ENCODE measurements at regions not wholly inside any gene's neighbourhood (a gene's known extent, or its start where the extent isn't known, plus 50 kb on each side); places are given as distances from the start of the nearest gene placed in this dataset.
A peak's percentile ranks its signal among the peaks of the same experiment; 100 is the strongest.

DNA sequence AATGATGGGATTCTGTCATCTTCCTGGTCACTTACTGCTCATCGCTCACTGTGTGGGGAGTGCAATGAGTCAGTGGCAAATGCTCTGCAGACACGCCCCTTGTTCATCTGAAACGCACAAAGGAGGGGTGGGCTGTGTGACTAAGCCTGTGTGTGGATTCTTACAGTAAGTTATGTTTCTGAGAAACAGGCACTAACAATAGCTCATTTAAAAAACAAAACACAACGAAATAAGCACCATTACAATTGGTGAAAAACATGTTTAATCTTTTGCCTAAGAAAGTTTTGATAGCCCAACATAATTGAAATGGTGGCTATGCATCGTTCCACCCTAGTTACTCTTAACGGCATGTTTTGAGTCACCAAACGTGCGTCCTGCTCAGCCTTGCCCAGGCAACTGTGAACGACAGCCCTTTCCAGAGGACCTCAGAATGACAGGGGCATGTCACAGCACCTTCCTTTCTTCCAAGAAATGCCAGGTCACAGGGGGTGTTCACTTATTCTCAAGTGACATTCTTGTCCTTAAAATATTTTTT lies 118.4 kb upstream of the SGK1 start:
- no peaks in the 10 kb centered on the region for H3K36me3 ChIP-seq
- WGBS, 2 donors (ENCODE audit: low coverage in 1 of 2) = 43 to 48% methylated on average over 4 to 9 of the region's 9 CpGs
- TF ChIP-seq, protein P1, sequence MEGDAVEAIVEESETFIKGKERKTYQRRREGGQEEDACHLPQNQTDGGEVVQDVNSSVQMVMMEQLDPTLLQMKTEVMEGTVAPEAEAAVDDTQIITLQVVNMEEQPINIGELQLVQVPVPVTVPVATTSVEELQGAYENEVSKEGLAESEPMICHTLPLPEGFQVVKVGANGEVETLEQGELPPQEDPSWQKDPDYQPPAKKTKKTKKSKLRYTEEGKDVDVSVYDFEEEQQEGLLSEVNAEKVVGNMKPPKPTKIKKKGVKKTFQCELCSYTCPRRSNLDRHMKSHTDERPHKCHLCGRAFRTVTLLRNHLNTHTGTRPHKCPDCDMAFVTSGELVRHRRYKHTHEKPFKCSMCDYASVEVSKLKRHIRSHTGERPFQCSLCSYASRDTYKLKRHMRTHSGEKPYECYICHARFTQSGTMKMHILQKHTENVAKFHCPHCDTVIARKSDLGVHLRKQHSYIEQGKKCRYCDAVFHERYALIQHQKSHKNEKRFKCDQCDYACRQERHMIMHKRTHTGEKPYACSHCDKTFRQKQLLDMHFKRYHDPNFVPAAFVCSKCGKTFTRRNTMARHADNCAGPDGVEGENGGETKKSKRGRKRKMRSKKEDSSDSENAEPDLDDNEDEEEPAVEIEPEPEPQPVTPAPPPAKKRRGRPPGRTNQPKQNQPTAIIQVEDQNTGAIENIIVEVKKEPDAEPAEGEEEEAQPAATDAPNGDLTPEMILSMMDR (IDR thresholded peaks at IDR 0.05) = no peak
- TF ChIP-seq POLR2A (IDR thresholded peaks at IDR 0.05) = no peak
- no peak for TF ChIP-seq EP300 (IDR thresholded peaks at IDR 0.05; ENCODE audit: low read depth)
- no peak for TF ChIP-seq POLR2AphosphoS5 (IDR thresholded peaks at IDR 0.05)
- no peak overlapping the region for H3K27ac ChIP-seq
- H3K4me3 ChIP-seq = peak overlapping the region in 1 of 4 donors; percentile 9
- no peaks in the 10 kb centered on the region for H3K27me3 ChIP-seq
- H3K9me3 ChIP-seq = no peaks in the 10 kb centered on the region
- intact Hi-C loops (cut with DNase I; ENCODE audit: low total_unique reads) = no loop called here
- DNase-seq = peak; percentile 24
- peaks cover 0 to 4% (median 2%) of the 10 kb centered on the region in 4 donors for H3K4me1 ChIP-seq
- in situ Hi-C loops (cut with MboI; ENCODE audit: low pct_ligation_motif_present in 1 of 4, low pct_unique_long_range_greater_than_20kb in 1 of 4, low sequenced_read_pairs in 3 of 4) = no loop called here

DNA sequence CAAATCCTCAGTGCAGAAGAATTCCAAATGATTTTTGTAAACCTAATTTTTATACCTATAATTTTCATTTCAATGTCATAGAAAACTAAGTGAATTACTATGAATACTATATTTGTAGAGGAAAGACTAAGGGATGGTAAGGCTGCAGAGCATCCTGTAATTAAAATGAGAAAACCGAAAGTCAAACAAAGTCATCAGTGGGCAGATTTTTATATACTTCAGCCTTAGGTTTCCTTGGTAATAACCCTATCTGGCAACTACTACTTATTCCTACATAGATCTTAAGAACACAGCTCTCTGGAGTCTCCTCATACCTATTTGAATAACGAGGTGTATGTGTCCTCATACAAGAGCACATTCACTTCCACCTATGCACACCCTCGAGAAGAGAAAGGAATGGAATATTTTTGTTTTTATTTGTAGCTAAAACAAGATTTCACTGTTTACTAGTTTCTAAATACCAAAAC lies 117.9 kb upstream of the SGK1 start:
- intact Hi-C loops (cut with DNase I; ENCODE audit: low total_unique reads) = no loop called here
- in situ Hi-C loops (cut with MboI; ENCODE audit: low pct_ligation_motif_present in 1 of 4, low pct_unique_long_range_greater_than_20kb in 1 of 4, low sequenced_read_pairs in 3 of 4) = no loop called here
- 39 to 61% methylated on average over 3 of the region's 3 CpGs for WGBS, 2 donors (ENCODE audit: low coverage in 1 of 2)
- Histone ChIP-seq H3K4me3 (no peak overlapping the region), H3K27me3 (no peaks in the 10 kb centered on the region), H3K27ac (no peak overlapping the region), H3K4me1 (peaks cover 0 to 4% (median 2%) of the 10 kb centered on the region in 4 donors), H3K36me3 (no peaks in the 10 kb centered on the region), H3K9me3 (no peaks in the 10 kb centered on the region)
- DNase-seq = no peak
- TF ChIP-seq POLR2A (IDR thresholded peaks at IDR 0.05) = no peak
- TF ChIP-seq, protein P1 (IDR thresholded peaks at IDR 0.05) = no peak
- no peak for TF ChIP-seq POLR2AphosphoS5 (IDR thresholded peaks at IDR 0.05)
- TF ChIP-seq EP300 (IDR thresholded peaks at IDR 0.05; ENCODE audit: low read depth) = no peak

DNA sequence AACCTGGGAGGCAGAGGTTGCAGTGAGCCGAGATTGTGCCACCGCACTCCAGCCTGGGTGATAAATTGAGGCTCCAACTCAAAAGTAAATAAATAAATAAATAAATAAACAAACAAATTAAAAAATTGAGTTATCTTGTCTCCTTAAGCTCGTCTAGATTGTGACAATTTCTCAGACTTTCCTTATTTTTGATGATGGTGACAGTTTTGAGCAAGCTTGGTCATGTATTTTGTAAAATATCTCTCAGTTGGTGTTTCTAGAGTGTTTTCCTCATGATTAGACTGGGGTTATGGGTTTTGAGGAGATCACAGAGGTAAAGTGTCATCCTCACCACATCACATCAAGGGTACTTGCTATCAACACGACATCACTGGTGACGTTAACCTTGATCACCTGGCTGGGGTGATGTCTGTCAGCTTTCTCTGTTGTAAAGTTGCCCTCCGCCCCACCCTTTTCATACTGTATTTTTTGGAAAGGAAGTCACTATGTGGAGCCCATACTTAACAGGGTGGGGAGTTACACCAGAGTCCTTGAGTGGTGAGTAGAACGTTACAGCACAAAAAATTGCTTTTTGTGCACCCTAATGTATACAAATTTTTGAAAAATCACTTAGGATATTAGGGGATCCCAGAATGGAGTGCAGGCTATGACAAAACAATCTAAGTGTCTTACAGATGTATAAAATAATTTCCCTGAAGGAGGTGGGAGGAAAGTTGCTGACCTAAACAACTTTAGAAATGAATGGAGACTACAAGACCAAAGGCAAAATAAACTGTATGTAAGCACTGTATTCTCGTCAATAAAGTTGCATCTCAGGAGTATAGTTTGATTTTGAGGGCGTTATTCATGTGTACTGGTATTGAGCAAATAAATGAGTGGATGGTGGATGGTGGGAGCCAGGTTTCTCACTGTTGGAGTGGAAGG lies 116.4 kb upstream of the SGK1 start:
- H3K9me3 ChIP-seq = no peaks in the 10 kb centered on the region
- H3K36me3 ChIP-seq = no peaks in the 10 kb centered on the region
- no peak overlapping the region for H3K4me3 ChIP-seq
- no peaks in the 10 kb centered on the region for H3K27me3 ChIP-seq
- intact Hi-C loops (cut with DNase I; ENCODE audit: low total_unique reads) = no loop called here
- H3K27ac ChIP-seq = no peak overlapping the region
- H3K4me1 ChIP-seq = peaks cover 0 to 4% (median 2%) of the 10 kb centered on the region in 4 donors
- TF ChIP-seq, protein P1 (IDR thresholded peaks at IDR 0.05) = no peak
- TF ChIP-seq POLR2AphosphoS5 (IDR thresholded peaks at IDR 0.05) = no peak
- in situ Hi-C loops (cut with MboI; ENCODE audit: low pct_ligation_motif_present in 1 of 4, low pct_unique_long_range_greater_than_20kb in 1 of 4, low sequenced_read_pairs in 3 of 4) = no loop called here
- 87 to 91% methylated on average over 5 to 9 of the region's 9 CpGs for WGBS, 2 donors (ENCODE audit: low coverage in 1 of 2)
- DNase-seq = no peak

DNA sequence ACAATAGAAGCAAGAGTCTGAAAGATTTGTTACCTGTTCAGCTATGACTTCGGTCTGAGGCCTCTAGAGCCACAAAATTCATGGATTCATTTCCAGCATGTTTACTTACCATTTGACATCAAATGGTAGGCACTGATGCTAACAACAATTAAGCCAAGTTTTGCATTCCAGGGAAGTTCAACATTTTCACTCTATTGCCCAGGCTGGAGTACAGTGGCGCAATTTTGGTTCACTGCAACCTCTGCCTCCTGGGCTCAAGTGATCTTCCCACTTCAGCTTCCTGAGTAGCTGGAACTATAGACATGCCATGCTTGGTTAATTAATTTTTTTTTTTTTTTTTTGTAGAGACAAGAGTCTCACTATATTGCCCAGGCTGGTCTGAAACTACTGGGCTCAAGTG lies 114.1 kb upstream of the SGK1 start:
- intact Hi-C loops (cut with DNase I; ENCODE audit: low total_unique reads) (no loop called here), in situ Hi-C loops (cut with MboI; ENCODE audit: low pct_ligation_motif_present in 1 of 4, low pct_unique_long_range_greater_than_20kb in 1 of 4, low sequenced_read_pairs in 3 of 4) (no loop called here)
- Histone ChIP-seq H3K9me3 (no peaks in the 10 kb centered on the region), H3K4me1 (peaks cover 0 to 4% (median 0%) of the 10 kb centered on the region in 4 donors), H3K36me3 (no peaks in the 10 kb centered on the region), H3K27me3 (no peaks in the 10 kb centered on the region), H3K27ac (no peak overlapping the region), H3K4me3 (no peak overlapping the region)
- TF ChIP-seq POLR2A (IDR thresholded peaks at IDR 0.05) (no peak), POLR2AphosphoS5 (IDR thresholded peaks at IDR 0.05) (no peak), EP300 (IDR thresholded peaks at IDR 0.05; ENCODE audit: low read depth) (no peak)
- TF ChIP-seq, protein P1 (IDR thresholded peaks at IDR 0.05) = no peak
- DNase-seq = no peak
- WGBS, 2 donors (ENCODE audit: low coverage in 1 of 2) = 61 to 68% methylated on average over 2 of the region's 2 CpGs

Measured in transverse colon (tissue), 4 donors.